Uterus (tissue), 2 donors: ENCODE measurements at regions not wholly inside any gene's neighbourhood (a gene's known extent, or its start where the extent isn't known, plus 50 kb on each side); places are given as distances from the start of the nearest gene placed in this dataset.

Experiments used
- POLR2A ChIP-seq, 2 donors: fragments of 450-650 bp; IDR thresholded peaks; one replicate each; pipeline ENCODE4 v1.6.1; 2016; ENCODE audit warnings: antibody characterized with exemption in 2 of 2, mild to moderate bottlenecking in 1 of 2, moderate library complexity in 1 of 2
- TF ChIP-seq, protein P1 (sequence below), 4 experiments: fragments of 200-600 bp in 2 of 4; fragments of 450-650 bp in 2 of 4; sonication (generic) in 2 of 4; IDR thresholded peaks; one replicate each; pipeline ENCODE4 v1.5.1; 2016 to 2019; ENCODE audit warnings: antibody characterized with exemption in 4 of 4, mild to moderate bottlenecking in 2 of 4, moderate library complexity in 1 of 4

- TF ChIP-seq, protein P1, sequence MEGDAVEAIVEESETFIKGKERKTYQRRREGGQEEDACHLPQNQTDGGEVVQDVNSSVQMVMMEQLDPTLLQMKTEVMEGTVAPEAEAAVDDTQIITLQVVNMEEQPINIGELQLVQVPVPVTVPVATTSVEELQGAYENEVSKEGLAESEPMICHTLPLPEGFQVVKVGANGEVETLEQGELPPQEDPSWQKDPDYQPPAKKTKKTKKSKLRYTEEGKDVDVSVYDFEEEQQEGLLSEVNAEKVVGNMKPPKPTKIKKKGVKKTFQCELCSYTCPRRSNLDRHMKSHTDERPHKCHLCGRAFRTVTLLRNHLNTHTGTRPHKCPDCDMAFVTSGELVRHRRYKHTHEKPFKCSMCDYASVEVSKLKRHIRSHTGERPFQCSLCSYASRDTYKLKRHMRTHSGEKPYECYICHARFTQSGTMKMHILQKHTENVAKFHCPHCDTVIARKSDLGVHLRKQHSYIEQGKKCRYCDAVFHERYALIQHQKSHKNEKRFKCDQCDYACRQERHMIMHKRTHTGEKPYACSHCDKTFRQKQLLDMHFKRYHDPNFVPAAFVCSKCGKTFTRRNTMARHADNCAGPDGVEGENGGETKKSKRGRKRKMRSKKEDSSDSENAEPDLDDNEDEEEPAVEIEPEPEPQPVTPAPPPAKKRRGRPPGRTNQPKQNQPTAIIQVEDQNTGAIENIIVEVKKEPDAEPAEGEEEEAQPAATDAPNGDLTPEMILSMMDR (IDR thresholded peaks at IDR 0.05), result no peak
- no peak for TF ChIP-seq POLR2A (IDR thresholded peaks at IDR 0.05)
These were observed 577.5 kb downstream of the DIPK2A start for GRCh38 chr3:144549166-144549565.
